GM21576 (cell line): ENCODE measurements at regions not wholly inside any gene's neighbourhood (a gene's known extent, or its start where the extent isn't known, plus 50 kb on each side); places are given as distances from the start of the nearest gene placed in this dataset.

Experiments
- ATAC-seq: cut with Tn5 transposase; IDR thresholded peaks from one replicate; pipeline ENCODE4 v1.9.1; 2021; ENCODE audit warnings: mild to moderate bottlenecking, moderate library complexity; ENCODE audit not compliant: unreplicated experiment

DNA sequence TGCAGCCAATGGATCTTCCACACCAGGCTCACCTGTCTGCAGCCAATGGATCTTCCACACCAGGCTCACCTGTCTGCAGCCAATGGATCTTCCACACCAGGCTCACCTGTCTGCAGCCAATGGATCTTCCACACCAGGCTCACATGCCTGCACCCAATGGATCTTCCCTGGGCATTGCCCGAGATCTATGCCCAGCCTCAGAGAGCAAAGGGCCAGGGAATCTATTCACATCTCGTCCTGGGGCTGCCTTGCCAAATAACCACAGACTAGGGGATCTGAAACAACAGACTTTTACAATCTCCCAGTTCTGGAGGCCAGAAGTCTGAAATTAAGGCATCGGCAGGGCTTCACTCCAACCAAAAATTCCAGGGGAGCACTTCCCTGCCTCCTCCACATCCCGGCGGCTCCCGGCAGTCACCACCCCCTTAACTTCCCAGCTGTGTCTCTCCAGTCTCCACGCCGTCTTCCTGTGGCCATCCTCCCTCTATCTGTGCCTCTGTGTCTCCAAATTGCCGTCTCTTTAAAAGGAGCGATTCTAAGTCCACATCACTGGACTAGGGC, 92.4 kb upstream of the PPP2R2D start:
- no peak for ATAC-seq

DNA sequence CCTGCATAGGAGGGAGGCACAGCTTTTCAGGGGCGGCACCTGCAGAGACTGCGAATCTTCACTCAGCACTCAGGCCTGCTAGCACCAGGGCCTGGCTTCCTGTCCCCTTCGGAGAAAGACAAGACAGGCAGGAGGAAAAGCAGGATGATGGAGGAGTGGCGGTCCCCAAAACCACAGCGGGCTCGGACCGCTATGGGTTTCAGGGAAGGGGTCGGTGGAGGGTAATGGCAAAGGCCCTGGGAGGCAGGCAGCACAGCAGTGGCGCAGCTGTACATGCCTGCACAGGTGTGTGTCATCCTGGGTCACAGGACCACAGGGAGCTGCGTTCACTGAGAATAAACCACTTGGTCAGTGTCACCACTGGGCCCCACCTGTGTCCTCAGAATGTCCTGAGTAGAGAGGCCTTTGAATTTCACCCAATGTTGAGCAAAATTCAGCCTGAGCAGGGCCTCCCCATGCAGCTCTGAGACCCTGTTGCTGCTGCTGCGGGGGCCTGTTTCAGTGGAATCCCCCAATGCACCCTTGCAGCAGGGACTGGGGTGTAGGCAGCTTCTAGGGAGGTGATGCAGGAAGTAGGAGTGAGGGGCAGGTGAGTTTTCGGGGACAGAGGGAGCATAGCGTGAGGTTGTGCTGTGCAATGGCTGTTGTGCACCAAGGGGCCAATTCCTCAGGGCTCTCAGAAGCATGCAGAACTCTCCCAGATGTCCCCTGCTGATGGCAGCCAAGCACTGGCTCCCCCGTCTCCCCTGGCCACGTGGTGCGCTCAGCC, 90.6 kb upstream of the PPP2R2D start:
- ATAC-seq: no peak

DNA sequence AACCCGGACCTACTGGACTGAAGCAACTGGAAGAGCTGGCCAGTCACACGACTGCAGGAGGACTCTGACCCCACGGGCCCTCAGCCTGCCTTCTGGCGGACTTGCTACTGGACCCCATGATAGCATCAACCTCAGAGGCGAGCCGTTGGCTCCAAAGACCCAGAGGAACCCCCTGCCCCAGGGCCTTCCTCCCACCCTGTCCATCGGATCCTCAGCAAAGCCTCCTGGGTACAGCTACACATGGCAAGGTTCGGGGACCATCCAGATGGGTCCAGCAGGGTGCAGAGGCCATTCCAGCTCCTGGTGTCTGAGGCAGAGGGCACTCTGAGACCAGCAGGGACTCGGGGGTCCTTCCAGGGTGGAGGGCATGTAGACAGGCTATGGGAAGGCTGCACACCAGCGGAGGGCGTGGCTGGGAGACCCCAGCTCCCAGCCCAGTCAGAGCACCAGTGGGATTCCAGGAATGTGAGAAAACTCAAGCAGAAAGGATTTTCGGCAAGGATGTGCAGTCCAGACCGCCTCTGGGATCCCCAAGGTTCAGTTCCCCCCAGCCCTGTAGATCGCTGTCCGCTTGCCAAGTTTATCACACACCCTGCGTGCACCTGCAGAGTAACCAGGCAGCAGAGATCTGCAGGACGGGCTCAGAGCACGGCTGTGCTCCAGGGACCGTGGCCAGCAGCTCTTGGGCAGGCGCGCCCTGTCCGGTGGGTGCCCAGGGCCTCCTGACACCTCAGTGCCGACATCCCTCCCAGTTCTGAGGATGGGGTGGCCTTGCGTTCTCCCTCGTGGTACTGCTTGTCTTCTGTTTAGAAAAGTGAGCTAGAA, 89.8 kb upstream of the PPP2R2D start:
- ATAC-seq: no peak

DNA sequence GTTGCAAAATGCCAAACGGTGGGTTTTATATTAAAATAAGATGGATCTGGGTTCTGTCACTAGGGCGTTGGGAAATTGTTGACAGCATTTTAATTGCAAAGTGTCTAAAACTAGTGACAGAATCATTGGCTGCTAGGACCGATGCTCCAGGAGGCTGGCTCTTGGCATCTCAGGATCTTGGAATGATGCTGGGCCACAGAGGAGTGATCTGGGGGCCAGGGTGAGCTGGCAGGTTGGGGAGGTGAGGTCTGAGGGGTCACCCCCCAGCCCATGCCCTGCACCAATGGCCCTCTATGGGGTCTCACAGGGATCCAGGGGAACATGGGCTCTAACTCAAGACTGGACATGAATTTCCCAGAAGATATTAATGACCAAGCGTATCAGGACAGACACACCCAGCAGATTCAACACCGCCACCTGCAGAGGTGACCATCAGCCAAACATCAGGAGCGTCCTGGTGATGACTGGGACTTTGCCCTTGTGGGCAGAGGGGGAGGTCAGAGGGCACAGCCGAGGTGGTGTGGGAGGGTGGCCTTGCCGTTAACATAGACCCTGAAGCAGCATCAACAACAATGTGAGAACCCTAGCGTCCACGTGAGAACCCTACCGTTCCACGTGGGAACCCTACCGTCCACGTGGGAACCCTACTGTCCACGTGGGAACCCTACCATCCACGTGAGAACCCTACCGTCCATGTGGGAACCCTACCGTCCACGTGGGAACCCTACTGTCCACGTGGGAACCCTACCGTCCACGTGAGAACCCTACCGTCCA, 89.0 kb upstream of the PPP2R2D start:
- ATAC-seq: no peak

DNA sequence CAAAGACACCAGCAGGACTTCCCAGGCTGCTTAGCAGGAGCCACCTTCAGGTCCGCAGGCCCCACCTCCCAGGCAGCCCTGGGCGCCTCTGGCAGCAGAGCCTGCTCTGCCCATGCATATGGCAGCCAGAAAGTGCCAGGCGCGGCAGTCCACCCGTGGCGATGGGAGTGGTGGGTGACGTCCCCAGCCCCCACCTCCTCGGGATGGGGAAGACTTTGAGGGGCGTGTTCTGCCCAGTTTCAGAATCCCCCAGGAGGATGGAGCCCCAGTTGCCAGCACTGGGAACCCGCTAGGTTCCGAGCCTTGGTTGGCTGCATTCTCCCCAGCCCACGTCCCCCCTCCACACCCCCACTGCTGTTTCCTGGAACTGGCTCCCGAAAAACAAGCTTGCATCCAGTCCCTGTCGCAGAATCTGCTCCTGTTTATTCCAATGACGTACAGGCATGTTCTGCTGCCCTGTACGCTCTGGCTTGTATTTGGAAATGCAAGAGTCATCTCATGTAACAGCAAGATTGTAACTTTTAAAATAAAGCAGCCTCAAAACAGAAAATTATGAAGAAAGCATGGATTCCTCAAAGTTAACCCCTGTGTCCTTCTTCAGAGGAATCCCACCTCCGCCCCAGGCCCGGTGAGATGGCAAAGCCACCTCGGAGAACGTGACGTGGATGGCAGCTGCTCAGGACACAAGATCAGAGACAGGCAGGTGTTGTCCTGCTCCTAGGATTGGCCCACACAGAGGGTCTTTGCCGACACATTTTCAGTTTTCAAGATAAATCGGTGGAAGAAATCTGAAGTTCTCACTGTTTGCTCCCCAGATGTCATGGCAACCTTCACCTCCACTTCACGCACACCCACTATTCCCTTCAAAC, 87.8 kb upstream of the PPP2R2D start:
- ATAC-seq: no peak

DNA sequence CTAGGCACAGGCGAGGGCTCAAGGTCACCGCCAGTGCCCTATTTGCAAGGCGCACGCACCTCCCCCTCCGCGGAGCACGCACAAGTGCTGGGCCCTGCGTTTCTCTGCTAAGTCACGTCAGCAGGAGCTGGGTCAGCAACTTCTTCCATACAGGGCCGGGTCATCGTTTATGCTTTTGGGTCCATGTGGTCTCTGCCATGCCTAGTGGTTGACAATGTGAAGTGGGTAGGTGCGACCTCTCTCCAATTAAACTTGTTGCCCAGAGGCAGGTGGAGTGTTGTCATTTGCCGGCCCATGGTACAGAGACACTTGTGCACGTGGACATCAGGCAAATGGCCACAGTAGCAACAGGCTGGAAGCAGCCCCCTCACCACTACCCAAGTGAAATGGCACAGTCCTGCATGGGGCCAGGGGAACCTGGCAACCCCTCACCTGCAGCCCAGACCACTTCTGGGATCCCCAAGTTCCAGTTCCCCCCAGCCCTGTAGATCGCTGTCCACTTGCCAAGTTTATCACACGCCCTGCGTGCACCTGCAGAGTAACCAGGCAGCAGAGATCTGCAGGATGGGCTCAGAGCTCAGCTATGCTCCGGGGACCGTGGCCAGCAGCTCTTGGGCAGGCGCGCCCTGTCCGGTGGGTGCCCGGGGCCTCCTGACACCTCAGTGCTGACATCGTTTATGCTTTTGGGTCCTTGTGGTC, 86.1 kb upstream of the PPP2R2D start:
- ATAC-seq: no peak

DNA sequence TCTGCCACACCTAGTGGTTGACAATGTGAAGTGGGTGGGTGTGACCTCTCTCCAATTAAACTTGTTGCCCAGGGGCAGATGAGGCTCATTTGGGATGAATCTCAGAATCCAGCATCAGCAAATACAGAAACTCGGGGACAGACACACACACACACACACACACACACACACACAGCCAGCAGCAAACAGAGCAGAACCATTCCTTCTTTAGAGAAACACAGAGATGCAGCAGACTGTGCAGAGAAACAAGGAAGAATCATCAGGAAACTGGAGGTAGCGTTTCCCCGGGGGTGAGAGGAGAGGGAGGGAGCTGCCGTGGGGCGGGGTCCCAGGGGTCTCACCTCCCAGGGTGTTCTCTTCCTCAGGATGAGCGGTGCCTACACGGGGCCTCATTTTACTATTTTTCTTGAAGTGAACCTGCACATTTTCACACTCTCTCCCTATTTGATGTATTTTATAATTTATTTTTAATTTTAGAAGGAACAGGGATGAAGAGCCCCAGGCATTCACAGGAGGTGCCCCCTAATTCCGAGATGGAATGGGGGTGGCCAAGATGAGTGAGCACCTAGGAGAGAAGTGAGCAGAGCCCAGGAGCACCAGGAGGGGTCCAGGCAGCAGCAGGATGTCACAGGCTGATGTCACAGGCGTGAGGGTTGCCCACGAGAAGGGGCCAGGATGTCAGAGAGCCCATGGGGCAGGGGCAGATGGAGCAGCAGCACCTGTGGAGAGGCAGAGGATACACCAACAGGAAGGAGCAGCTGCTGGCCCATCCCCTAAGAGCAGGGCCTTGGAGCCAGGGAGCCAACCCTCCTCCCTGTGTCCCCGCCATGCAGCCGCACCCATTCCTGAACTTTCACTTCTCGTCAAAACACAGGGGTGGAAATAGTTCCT, 85.3 kb upstream of the PPP2R2D start:
- no peak for ATAC-seq

DNA sequence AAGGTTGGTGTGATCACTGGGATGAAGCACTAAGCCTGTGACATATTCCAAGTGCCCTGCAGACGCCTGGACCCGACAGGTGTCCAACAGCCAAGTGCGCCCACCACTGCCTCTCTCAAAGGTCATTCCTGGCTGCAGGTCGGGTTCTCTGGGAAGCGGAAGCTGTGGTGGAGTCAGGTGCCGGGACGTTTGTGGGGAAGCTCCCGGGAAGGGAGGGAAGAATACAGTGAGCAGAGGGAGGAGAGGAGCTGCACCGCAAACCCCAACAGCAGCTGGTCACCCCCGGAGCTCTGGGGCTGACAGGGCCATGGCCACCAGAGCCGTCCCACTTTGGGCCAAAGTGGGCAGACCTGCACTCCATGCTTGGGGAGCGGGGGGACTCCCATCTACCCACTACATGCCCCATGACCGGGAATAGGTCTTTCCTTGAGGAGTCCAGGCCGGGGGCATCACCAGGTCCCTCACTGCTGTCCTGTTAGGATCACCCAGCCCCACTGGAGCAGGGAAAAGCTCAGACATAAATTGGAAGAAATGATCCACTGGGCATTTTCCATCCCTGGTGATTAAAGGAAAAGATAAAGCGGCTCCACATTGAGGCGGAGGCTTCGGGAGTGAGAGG, 84.5 kb upstream of the PPP2R2D start:
- ATAC-seq: no peak

DNA sequence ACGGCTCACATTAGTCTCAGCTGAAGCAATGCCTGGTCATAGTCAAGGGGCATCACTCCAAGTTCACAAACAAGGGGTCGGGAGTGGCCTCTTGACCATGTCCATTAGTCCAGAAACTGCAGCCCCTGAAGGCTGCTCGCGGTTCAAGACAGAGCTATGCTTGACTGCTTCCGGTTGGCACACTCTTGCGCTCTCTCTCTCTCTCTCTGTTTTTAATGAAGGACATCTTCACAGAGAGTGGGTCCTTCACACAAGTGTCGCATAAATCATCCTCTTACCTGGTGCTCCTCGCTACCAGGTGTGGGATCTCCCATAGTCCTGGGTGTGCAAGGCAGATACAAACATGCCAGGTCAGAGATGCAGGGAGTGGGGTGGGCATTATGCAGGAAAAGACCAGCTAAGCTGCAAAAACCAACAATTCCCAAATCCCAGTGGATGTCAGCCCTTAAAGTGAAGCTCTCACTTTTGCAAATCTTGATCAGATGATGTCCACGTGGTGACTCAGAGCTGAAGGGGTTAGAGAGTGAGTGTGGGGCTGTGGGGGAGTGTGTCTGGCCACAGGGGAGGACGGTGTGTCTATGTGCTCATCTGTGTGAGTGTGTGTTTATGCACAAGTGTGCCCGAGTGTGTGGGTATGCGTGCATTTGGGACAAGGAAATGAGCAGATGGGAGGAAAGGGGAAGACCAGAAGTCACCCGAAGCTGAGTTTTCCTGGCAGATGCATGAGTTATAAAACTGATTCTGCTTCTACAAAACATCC, 83.7 kb upstream of the PPP2R2D start:
- no peak for ATAC-seq

DNA sequence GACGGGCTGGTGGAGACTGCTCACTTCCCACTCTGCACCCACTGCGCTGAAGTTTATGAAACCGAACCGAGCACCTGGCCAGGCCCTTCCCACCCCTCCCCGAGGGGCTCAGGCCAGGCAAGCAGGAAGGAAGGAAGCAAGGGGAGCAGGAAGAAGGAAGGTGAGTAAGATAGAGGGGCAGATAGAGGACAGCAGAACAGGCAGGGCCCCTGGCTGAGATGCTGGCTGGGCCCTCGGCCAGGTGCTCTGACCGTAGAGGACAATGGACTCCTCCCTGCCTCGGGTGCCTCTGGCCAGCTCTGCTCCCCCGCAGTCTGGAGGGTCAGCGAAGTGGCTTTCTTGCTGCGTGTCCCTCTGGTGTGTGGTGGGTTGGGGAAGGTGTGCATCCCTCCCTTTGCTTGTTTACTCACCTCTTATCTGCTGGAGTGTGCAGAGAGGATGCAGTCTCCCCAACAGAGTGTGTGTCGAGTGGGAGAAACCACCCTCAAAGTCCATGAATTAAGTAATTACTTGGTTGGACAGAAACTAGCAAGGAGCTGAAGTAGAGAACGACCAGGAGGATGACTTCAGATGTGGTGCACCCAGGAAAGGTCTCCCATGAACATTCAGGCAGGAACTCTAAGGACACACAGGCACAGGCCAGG, 82.8 kb upstream of the PPP2R2D start:
- ATAC-seq: no peak

DNA sequence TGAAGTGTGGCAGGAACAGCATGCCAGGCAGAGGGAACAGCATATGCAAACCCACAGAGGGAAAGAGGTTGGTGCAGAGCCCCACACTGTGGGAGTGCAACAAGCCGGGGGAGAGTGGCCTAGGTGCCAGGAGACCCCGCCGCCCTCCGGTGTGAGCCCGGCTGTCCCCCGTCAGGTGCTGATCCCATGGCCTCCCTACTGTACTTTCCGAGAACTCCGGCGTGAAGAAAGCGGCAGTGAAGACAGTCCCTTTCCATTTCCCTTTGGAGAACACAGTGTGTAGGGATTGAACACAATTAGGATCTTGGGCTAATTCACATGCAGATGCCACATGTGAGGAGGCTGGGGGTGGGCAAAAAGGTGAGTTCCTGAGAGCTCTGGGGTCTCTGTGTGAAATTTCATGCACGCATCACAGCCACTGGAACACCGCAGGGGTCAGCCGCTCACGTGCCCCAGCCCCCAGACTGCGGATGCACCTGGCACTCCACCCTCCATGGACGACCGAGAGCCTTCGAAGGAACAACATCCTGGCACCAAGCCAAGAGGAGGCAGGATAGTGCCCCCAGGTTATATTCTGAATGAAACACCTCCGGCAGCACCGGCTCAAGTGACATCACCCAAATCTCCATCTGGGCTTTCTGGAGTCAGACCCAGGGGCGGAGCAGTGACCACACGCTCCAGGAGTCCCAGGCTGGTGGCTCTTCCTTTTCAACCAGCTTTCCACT, 82.1 kb upstream of the PPP2R2D start:
- no peak for ATAC-seq

DNA sequence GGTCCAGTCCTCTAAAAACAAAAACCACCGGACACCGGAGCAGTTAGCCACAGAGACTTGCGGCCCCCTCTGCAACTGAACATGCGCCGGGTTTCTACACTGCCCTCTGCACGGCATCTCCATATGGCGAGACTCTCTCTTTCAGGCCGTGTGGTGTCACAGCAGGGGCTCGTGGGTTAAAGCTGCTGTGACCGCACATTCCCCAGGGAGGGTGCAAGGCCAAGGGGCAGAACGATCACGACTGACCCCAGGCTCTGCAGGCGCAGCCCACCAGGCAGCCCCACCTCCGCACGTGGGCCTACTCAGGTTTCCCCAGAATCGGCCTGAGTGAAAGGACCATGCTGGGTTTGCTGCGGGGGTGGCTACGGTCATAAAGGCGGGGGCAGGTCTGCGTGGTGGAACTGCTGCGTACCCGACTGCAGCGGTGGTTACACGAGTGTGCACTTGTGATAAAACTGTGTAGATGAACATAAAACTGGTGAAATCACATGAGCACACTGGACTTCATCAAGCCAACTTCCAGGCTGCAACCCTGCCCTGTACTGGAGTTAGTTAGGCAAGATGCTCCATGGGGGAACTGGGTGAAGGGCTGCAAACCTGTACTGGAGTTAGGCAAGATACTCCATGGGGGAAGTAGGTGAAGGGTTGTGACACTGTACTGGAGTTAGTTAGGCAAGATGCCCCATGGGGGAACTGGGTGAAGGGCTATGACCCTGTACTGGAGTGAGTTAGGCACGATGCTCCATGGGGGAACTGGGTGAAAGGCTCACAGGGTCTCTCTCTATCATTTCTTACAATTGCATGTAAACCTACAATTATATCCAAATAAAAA, 81.4 kb upstream of the PPP2R2D start:
- no peak for ATAC-seq

DNA sequence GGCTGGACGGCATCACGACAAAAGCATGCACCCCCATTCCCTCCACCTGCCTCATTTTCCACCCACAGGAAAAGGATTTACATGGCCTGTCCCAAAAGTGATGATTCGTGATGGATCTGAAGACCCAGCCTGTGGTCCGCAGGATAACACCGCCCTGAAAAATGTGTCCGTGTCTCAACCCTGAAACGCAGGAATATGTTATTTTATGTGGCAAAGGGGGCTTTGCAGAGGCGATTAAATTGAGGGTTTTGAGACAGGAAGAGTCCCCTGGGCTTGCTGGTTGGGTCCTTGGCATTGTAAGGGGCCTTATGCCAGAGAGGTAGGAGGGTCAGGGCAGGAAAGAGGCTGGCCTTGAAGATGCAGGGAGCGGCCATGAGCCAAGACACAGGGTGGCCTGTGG, 80.2 kb upstream of the PPP2R2D start:
- no peak for ATAC-seq

DNA sequence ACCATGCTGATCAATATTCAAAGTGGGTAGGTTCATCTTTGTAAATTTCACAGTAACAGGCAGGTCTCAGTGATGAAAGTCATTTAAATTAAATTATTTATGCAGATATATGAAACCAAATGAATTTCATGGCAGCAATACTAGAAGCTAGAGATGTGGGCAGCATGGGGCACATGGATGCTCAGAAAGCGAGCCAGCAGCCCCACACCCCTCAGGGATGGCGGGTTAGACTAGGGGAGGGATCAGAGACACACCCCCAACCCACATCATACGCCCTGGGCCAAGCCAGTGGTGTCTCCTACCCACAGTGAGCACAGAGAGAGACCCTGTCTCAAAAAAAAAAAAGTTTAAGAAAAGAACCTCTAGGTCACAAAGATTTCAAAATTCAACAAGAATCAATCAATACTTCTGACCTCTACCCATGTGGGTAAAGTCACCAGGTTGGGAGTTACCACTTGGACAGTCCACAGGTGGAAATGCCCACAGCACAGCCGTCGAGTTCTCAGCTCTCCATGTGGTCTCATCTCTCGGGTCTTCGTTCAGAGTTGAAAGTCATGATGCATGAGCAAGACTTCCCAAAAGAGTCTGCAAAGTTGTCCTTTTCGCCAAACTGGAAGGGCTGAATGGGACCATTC, 79.3 kb upstream of the PPP2R2D start:
- ATAC-seq: no peak
